ENCODE measurements at regions not wholly inside any gene's neighbourhood (a gene's known extent, or its start where the extent isn't known, plus 50 kb on each side); places are given as distances from the start of the nearest gene placed in this dataset.

GRCh38 chr11:81515566-81515965, 1218.1 kb downstream of the FAM181B start:
- TF ChIP-seq TCF4 (CRISPR knock-in tag; IDR thresholded peaks at IDR 0.05; ENCODE audit: borderline replicate concordance) (no peak), OSR1 (CRISPR knock-in tag; IDR thresholded peaks at IDR 0.05) (no peak), CSDC2 (CRISPR knock-in tag; IDR thresholded peaks at IDR 0.05) (no peak), ZNF565 (CRISPR knock-in tag; conservative IDR thresholded peaks at IDR 0.05; ENCODE audit: low read depth) (no peak), ISL1 (CRISPR knock-in tag; IDR thresholded peaks at IDR 0.05) (no peak), ZFP30 (CRISPR knock-in tag; IDR thresholded peaks at IDR 0.05) (no peak), ZNF70 (CRISPR knock-in tag; IDR thresholded peaks at IDR 0.05) (no peak), TOX (CRISPR knock-in tag; IDR thresholded peaks at IDR 0.05; ENCODE audit: borderline replicate concordance) (no peak), ZC3H10 (CRISPR knock-in tag; IDR thresholded peaks at IDR 0.05) (no peak), PATZ1 (CRISPR knock-in tag; IDR thresholded peaks at IDR 0.05; ENCODE audit: borderline replicate concordance) (no peak), ESRRG (CRISPR knock-in tag; IDR thresholded peaks at IDR 0.05) (no peak), SNAI2 (CRISPR knock-in tag; IDR thresholded peaks at IDR 0.05) (no peak), TSHZ2 (CRISPR knock-in tag; IDR thresholded peaks at IDR 0.05) (no peak), BACH2 (CRISPR knock-in tag; IDR thresholded peaks at IDR 0.05; ENCODE audit: borderline replicate concordance) (no peak), ZFP3 (CRISPR knock-in tag; IDR thresholded peaks at IDR 0.05) (no peak), PPARA (CRISPR knock-in tag; IDR thresholded peaks at IDR 0.05; ENCODE audit: borderline replicate concordance) (no peak)
- TF ChIP-seq, protein P1, sequence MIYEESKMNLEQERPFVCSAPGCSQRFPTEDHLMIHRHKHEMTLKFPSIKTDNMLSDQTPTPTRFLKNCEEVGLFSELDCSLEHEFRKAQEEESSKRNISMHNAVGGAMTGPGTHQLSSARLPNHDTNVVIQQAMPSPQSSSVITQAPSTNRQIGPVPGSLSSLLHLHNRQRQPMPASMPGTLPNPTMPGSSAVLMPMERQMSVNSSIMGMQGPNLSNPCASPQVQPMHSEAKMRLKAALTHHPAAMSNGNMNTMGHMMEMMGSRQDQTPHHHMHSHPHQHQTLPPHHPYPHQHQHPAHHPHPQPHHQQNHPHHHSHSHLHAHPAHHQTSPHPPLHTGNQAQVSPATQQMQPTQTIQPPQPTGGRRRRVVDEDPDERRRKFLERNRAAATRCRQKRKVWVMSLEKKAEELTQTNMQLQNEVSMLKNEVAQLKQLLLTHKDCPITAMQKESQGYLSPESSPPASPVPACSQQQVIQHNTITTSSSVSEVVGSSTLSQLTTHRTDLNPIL (CRISPR knock-in tag; IDR thresholded peaks at IDR 0.05; ENCODE audit: low read depth), result no peak
- TF ChIP-seq, protein P2, sequence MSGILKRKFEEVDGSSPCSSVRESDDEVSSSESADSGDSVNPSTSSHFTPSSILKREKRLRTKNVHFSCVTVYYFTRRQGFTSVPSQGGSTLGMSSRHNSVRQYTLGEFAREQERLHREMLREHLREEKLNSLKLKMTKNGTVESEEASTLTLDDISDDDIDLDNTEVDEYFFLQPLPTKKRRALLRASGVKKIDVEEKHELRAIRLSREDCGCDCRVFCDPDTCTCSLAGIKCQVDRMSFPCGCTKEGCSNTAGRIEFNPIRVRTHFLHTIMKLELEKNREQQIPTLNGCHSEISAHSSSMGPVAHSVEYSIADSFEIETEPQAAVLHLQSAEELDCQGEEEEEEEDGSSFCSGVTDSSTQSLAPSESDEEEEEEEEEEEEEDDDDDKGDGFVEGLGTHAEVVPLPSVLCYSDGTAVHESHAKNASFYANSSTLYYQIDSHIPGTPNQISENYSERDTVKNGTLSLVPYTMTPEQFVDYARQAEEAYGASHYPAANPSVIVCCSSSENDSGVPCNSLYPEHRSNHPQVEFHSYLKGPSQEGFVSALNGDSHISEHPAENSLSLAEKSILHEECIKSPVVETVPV (CRISPR knock-in tag; IDR thresholded peaks at IDR 0.05), result no peak
- ATAC-seq, result no peak

GRCh38 chr11:81497202-81497804, 1236.4 kb downstream of the FAM181B start:
- TF ChIP-seq ISL1 (CRISPR knock-in tag; IDR thresholded peaks at IDR 0.05), result no peak
- TF ChIP-seq ZNF70 (CRISPR knock-in tag; IDR thresholded peaks at IDR 0.05), result no peak
- TF ChIP-seq ZFP3 (CRISPR knock-in tag; IDR thresholded peaks at IDR 0.05), result no peak
- no peak for TF ChIP-seq PPARA (CRISPR knock-in tag; IDR thresholded peaks at IDR 0.05; ENCODE audit: borderline replicate concordance)
- TF ChIP-seq POU6F1 (CRISPR knock-in tag; IDR thresholded peaks at IDR 0.05; ENCODE audit: borderline replicate concordance, low read depth), result no peak
- no peak for TF ChIP-seq CSDC2 (CRISPR knock-in tag; IDR thresholded peaks at IDR 0.05)
- TF ChIP-seq ZNF8 (CRISPR knock-in tag; IDR thresholded peaks at IDR 0.05), result no peak
- TF ChIP-seq, protein P1 (CRISPR knock-in tag; IDR thresholded peaks at IDR 0.05; ENCODE audit: low read depth), result no peak
- no peak for TF ChIP-seq TCF4 (CRISPR knock-in tag; IDR thresholded peaks at IDR 0.05; ENCODE audit: borderline replicate concordance)
- no peak for TF ChIP-seq SNAI2 (CRISPR knock-in tag; IDR thresholded peaks at IDR 0.05)
- TF ChIP-seq, protein P2 (CRISPR knock-in tag; IDR thresholded peaks at IDR 0.05), result no peak
- TF ChIP-seq ZC3H10 (CRISPR knock-in tag; IDR thresholded peaks at IDR 0.05), result no peak
- ATAC-seq, result 0 out of 3 replicates have a peak, but pooled peaks have one; percentile 28

Measured in SK-N-SH treated with all-trans-retinoic acid at 6 μM for 48 hours (cell line).